ENCODE measurements at regions not wholly inside any gene's neighbourhood (a gene's known extent, or its start where the extent isn't known, plus 50 kb on each side); places are given as distances from the start of the nearest gene placed in this dataset.

DNA sequence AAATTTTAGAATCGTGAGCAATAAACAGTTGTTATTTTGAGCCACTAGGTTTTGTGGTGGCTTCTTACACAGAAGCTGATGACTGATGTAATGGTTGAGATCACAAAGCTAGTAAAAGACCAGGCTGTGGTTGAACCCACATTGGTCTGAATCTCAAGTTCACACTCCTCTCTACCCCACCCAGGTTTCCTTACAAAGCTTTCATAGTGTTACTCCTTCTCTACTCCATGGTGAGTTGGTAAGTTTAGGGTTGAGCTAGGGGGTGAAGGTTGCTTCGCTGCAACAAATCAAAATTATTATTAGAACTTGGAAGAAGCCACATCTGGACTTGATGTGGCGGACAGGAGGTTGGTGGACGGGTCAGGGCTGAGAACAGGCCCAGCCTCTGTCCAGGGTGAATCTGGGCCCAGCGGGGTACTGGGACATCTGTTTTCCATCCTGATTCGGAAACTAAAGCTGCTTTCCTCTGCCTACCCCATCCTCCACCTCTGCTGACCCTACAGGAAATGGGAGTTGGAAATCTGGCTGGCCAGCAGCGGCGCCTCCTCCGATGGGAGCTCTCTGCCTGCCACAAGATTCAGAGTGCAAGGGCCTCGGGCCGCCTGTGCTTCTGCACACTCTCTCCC is 86.3 kb downstream of the ZFP36L2 start (continued):
- TF ChIP-seq, protein P1, sequence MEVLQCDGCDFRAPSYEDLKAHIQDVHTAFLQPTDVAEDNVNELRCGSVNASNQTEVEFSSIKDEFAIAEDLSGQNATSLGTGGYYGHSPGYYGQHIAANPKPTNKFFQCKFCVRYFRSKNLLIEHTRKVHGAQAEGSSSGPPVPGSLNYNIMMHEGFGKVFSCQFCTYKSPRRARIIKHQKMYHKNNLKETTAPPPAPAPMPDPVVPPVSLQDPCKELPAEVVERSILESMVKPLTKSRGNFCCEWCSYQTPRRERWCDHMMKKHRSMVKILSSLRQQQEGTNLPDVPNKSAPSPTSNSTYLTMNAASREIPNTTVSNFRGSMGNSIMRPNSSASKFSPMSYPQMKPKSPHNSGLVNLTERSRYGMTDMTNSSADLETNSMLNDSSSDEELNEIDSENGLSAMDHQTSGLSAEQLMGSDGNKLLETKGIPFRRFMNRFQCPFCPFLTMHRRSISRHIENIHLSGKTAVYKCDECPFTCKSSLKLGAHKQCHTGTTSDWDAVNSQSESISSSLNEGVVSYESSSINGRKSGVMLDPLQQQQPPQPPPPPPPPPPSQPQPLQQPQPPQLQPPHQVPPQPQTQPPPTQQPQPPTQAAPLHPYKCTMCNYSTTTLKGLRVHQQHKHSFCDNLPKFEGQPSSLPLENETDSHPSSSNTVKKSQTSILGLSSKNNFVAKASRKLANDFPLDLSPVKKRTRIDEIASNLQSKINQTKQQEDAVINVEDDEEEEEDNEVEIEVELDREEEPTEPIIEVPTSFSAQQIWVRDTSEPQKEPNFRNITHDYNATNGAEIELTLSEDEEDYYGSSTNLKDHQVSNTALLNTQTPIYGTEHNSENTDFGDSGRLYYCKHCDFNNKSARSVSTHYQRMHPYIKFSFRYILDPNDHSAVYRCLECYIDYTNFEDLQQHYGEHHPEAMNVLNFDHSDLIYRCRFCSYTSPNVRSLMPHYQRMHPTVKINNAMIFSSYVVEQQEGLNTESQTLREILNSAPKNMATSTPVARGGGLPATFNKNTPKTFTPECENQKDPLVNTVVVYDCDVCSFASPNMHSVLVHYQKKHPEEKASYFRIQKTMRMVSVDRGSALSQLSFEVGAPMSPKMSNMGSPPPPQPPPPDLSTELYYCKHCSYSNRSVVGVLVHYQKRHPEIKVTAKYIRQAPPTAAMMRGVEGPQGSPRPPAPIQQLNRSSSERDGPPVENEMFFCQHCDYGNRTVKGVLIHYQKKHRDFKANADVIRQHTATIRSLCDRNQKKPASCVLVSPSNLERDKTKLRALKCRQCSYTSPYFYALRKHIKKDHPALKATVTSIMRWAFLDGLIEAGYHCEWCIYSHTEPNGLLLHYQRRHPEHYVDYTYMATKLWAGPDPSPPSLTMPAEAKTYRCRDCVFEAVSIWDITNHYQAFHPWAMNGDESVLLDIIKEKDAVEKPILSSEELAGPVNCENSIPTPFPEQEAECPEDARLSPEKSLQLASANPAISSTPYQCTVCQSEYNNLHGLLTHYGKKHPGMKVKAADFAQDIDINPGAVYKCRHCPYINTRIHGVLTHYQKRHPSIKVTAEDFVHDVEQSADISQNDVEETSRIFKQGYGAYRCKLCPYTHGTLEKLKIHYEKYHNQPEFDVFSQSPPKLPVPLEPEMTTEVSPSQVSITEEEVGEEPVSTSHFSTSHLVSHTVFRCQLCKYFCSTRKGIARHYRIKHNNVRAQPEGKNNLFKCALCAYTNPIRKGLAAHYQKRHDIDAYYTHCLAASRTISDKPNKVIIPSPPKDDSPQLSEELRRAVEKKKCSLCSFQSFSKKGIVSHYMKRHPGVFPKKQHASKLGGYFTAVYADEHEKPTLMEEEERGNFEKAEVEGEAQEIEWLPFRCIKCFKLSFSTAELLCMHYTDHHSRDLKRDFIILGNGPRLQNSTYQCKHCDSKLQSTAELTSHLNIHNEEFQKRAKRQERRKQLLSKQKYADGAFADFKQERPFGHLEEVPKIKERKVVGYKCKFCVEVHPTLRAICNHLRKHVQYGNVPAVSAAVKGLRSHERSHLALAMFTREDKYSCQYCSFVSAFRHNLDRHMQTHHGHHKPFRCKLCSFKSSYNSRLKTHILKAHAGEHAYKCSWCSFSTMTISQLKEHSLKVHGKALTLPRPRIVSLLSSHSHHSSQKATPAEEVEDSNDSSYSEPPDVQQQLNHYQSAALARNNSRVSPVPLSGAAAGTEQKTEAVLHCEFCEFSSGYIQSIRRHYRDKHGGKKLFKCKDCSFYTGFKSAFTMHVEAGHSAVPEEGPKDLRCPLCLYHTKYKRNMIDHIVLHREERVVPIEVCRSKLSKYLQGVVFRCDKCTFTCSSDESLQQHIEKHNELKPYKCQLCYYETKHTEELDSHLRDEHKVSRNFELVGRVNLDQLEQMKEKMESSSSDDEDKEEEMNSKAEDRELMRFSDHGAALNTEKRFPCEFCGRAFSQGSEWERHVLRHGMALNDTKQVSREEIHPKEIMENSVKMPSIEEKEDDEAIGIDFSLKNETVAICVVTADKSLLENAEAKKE (CRISPR knock-in tag; IDR thresholded peaks at IDR 0.05), result no peak
- no peak for TF ChIP-seq POLR2AphosphoS5 (IDR thresholded peaks at IDR 0.05; ENCODE audit: low read depth)
- no peak for TF ChIP-seq CREB1 (CRISPR knock-in tag; IDR thresholded peaks at IDR 0.05; ENCODE audit: low read depth)
- TF ChIP-seq, protein P2, sequence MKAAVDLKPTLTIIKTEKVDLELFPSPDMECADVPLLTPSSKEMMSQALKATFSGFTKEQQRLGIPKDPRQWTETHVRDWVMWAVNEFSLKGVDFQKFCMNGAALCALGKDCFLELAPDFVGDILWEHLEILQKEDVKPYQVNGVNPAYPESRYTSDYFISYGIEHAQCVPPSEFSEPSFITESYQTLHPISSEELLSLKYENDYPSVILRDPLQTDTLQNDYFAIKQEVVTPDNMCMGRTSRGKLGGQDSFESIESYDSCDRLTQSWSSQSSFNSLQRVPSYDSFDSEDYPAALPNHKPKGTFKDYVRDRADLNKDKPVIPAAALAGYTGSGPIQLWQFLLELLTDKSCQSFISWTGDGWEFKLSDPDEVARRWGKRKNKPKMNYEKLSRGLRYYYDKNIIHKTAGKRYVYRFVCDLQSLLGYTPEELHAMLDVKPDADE (IDR thresholded peaks at IDR 0.05), result no peak
- no peak for TF ChIP-seq ZNF114 (CRISPR knock-in tag; IDR thresholded peaks at IDR 0.05)

DNA sequence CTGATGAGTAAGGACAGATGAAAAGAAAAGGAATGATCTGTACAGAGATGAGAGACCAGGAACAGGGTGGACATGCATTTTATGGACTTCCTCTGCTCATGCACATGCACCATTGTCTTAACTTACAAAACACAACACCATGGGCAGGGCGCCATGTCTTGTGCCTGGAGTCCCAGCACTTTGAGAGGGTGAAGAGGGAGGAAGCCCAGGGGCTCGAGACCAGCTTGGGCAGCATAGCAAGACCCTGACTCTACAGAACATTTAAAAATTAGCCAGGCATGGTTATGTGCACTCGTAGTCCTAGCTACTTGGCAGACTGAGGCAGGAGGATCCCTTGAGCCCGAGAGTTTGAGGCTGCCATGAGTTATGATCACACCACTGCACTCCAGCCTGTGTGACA is 86.9 kb downstream of the ZFP36L2 start:
- Mint-ChIP-seq H3K4me1 (peaks cover 34% of the 10 kb centered on the region), H3K27ac (no peak overlapping the region), H3K27me3 (ENCODE audit: insufficient read depth, low read depth, poor library complexity) (peaks cover 11% of the 10 kb centered on the region), H3K36me3 (ENCODE audit: low read depth) (no peaks in the 10 kb centered on the region), H3K4me3 (no peak overlapping the region), H3K9me3 (no peaks in the 10 kb centered on the region)
- H3K27ac ChIP-seq (ENCODE audit: low read depth), result no peak overlapping the region
- ATAC-seq (no peak), DNase-seq (ENCODE audit: low spot score) (no peak)
- H3K4me3 ChIP-seq, result no peak overlapping the region
- H4K20me1 ChIP-seq (replicated peaks; ENCODE audit: insufficient read depth), result no peaks in the 10 kb centered on the region
- H2AFZ ChIP-seq, result no peak overlapping the region
- no peaks in the 10 kb centered on the region for H3K36me3 ChIP-seq (ENCODE audit: insufficient read depth)
- H3K9me2 ChIP-seq (ENCODE audit: insufficient read depth), result no peaks in the 10 kb centered on the region
- H3K4me2 ChIP-seq, result no peak overlapping the region
- H3K4me1 ChIP-seq (ENCODE audit: insufficient read depth), result peaks cover 20% of the 10 kb centered on the region
- no peaks in the 10 kb centered on the region for H3F3A ChIP-seq (replicated peaks; ENCODE audit: low read depth)
- no peaks in the 10 kb centered on the region for H3K27me3 ChIP-seq (ENCODE audit: insufficient read depth)
- no peaks in the 10 kb centered on the region for H3K79me2 ChIP-seq (replicated peaks; ENCODE audit: insufficient read depth)
- TF ChIP-seq, protein P1 (CRISPR knock-in tag; IDR thresholded peaks at IDR 0.05), result no peak
- TF ChIP-seq EZH2 (IDR thresholded peaks at IDR 0.05; ENCODE audit: low read depth, unreplicated experiment) (no peak), EZH2phosphoT487 (IDR thresholded peaks at IDR 0.05; ENCODE audit: unreplicated experiment) (no peak)
- TF ChIP-seq, protein P2 (IDR thresholded peaks at IDR 0.05), result no peak

All from GM23338 (cell line).